Neutrophil (primary cell): ENCODE measurements at regions not wholly inside any gene's neighbourhood (a gene's known extent, or its start where the extent isn't known, plus 50 kb on each side); places are given as distances from the start of the nearest gene placed in this dataset.

Source experiments
- H3K27ac ChIP-seq: fragments of 200-600 bp; sonication (generic); 2 replicates; pipeline ENCODE4 v1.5.1; 2016; ENCODE audit warnings: mild to moderate bottlenecking, moderate library complexity
- H3K27me3 ChIP-seq: fragments of 200-600 bp; sonication (generic); 2 replicates; pipeline ENCODE4 v1.6.0; 2016; ENCODE audit warnings: mild to moderate bottlenecking
- H3K36me3 ChIP-seq: fragments of 200-600 bp; sonication (generic); 2 replicates; pipeline ENCODE4 v1.5.1; 2017
- H3K4me1 ChIP-seq, 2 experiments: fragments of 200-600 bp in 1 of 2; sonication (generic) in 1 of 2; 1 replicate in 1 of 2; 2 replicates in 1 of 2; pipeline versions ENCODE4 v1.5.1 to v1.6.1; 2013 to 2016; ENCODE audit warnings: low read depth in 1 of 2, low read length in 1 of 2, mild to moderate bottlenecking in 1 of 2, moderate library complexity in 1 of 2; ENCODE audit not compliant: control insufficient read depth in 1 of 2, insufficient read depth in 1 of 2
- H3K4me3 ChIP-seq, 2 experiments: fragments of 200-600 bp in 1 of 2; sonication (generic) in 1 of 2; 1 replicate in 1 of 2; 2 replicates in 1 of 2; pipeline ENCODE4 v1.5.1; 2013 to 2016; ENCODE audit warnings: low read depth in 1 of 2, low read length in 1 of 2, mild to moderate bottlenecking in 1 of 2, moderate library complexity in 1 of 2
- H3K9me3 ChIP-seq: fragments of 200-600 bp; sonication (generic); 2 replicates; pipeline ENCODE4 v1.5.1; 2016
- TF ChIP-seq, protein P1 (sequence below): fragments of 200-600 bp; sonication (generic); IDR thresholded peaks from 2 replicates; pipeline ENCODE4 v1.5.1; 2016; ENCODE audit warnings: antibody characterized with exemption

DNA sequence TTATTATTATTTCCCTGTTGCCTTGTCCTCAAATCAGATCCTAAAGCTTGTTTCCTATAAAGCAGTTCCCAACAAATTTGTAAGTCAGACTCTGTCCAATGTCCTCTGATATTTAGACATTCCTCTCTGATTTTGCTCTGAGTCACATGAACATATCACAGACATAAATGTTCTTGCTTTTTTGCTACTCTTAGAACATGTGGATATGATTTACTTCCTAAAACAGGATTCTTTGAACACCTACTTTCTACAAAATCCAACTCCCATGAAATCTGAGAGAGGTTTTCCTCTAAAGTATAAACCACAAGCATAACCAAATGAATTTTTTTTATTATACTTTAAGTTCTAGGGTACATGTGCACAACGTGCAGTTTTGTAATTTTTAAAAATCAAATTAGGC is 181.3 kb upstream of the SLC38A2 start:
- no peaks in the 10 kb centered on the region for H3K27me3 ChIP-seq
- H3K9me3 ChIP-seq: no peaks in the 10 kb centered on the region
- H3K4me1 ChIP-seq: peaks cover 12 to 15% of the 10 kb centered on the region in 2 experiments
- TF ChIP-seq, protein P1, sequence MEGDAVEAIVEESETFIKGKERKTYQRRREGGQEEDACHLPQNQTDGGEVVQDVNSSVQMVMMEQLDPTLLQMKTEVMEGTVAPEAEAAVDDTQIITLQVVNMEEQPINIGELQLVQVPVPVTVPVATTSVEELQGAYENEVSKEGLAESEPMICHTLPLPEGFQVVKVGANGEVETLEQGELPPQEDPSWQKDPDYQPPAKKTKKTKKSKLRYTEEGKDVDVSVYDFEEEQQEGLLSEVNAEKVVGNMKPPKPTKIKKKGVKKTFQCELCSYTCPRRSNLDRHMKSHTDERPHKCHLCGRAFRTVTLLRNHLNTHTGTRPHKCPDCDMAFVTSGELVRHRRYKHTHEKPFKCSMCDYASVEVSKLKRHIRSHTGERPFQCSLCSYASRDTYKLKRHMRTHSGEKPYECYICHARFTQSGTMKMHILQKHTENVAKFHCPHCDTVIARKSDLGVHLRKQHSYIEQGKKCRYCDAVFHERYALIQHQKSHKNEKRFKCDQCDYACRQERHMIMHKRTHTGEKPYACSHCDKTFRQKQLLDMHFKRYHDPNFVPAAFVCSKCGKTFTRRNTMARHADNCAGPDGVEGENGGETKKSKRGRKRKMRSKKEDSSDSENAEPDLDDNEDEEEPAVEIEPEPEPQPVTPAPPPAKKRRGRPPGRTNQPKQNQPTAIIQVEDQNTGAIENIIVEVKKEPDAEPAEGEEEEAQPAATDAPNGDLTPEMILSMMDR: no peak
- no peak overlapping the region for H3K27ac ChIP-seq
- H3K4me3 ChIP-seq: no peak overlapping the region
- no peaks in the 10 kb centered on the region for H3K36me3 ChIP-seq

DNA sequence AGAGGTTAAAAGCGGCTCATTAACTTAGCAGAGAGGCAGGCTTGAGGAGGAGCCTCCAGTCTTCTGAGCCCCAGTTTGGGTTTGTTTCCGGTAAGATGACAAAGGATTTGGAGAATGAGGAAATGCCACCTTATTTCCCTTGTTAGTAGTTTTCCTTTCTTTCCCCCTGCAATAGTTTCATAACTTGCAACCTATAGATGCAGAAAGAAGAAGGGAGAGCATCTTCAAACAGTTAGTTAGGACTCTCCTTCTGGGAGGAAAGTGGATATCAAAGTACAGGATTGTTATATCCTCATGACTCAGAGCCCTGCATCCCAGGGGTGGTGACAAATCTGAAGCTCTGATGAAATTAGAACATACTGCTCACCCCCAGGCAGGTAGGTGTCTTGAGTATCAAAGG is 180.7 kb upstream of the SLC38A2 start:
- Histone ChIP-seq H3K4me1 (peaks cover 12 to 15% of the 10 kb centered on the region in 2 experiments), H3K4me3 (no peak overlapping the region), H3K9me3 (no peaks in the 10 kb centered on the region), H3K36me3 (no peaks in the 10 kb centered on the region), H3K27ac (no peak overlapping the region), H3K27me3 (no peaks in the 10 kb centered on the region)
- TF ChIP-seq, protein P1: no peak

DNA sequence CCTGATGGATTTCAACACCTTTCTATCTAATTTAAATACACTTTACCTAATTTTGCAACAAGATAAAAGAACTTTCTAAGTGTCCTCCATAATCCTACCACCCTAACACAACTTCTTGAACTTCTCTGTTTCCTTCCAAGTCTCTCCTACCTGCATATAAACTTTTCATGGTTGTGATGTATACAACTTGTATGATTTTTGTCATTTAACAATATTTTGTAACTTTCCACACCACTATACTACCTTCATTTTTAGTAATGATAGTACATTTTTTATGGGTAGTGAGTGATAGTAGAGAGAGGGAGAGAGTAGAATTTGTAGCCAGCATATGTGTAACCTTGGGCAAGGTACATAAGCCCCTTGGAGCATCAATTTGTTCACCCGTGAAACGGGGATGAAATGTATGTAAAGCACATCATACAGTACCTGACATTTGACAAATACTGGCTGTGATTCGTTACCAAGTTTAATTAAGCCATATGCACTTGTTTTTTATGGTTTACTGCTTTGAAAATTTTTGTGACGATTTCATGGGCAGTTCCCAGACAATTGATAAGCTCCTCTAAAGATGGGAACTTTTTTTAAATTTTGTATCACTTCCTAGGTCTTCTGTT is 177.8 kb upstream of the SLC38A2 start:
- no peaks in the 10 kb centered on the region for H3K9me3 ChIP-seq
- no peak overlapping the region for H3K27ac ChIP-seq
- no peaks in the 10 kb centered on the region for H3K27me3 ChIP-seq
- TF ChIP-seq, protein P1: no peak
- H3K36me3 ChIP-seq: no peaks in the 10 kb centered on the region
- peaks cover 12 to 15% of the 10 kb centered on the region in 2 experiments for H3K4me1 ChIP-seq
- no peak overlapping the region for H3K4me3 ChIP-seq

- no peaks in the 10 kb centered on the region for H3K27me3 ChIP-seq
- H3K36me3 ChIP-seq: no peaks in the 10 kb centered on the region
- peaks cover 12 to 15% of the 10 kb centered on the region in 2 experiments for H3K4me1 ChIP-seq
- TF ChIP-seq, protein P1: no peak
- H3K9me3 ChIP-seq: no peaks in the 10 kb centered on the region
- H3K4me3 ChIP-seq: no peak overlapping the region
- no peak overlapping the region for H3K27ac ChIP-seq
These were observed 177.1 kb upstream of the SLC38A2 start for GRCh38 chr12:46549527-46550265.

DNA sequence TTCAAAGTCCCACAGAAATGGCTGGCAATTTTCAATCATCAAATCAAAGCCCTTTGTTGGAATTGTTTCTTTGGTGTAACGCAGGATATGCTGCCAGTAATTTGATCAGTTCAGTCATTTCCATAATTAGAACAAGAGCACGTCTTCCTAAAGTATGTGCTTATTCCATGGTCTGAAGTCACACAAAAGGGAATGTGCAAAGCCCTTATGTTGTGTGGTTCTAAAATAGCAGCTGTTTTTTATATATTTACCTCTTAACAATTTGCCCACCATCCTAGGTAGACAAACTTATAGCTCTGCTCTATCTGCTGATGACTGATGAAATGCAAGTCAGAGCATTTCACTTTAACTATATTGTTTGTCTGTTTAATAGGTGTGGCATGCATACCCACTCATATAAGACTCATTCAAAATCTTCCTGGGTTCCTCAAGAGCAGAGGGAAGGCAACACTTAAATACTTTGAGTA is 176.1 kb upstream of the SLC38A2 start:
- no peak overlapping the region for H3K4me3 ChIP-seq
- H3K4me1 ChIP-seq: peaks cover 12 to 15% of the 10 kb centered on the region in 2 experiments
- no peak overlapping the region for H3K27ac ChIP-seq
- H3K36me3 ChIP-seq: no peaks in the 10 kb centered on the region
- TF ChIP-seq, protein P1: no peak
- no peaks in the 10 kb centered on the region for H3K27me3 ChIP-seq
- H3K9me3 ChIP-seq: no peaks in the 10 kb centered on the region
